ENCODE measurements at regions not wholly inside any gene's neighbourhood (a gene's known extent, or its start where the extent isn't known, plus 50 kb on each side); places are given as distances from the start of the nearest gene placed in this dataset.

DNA sequence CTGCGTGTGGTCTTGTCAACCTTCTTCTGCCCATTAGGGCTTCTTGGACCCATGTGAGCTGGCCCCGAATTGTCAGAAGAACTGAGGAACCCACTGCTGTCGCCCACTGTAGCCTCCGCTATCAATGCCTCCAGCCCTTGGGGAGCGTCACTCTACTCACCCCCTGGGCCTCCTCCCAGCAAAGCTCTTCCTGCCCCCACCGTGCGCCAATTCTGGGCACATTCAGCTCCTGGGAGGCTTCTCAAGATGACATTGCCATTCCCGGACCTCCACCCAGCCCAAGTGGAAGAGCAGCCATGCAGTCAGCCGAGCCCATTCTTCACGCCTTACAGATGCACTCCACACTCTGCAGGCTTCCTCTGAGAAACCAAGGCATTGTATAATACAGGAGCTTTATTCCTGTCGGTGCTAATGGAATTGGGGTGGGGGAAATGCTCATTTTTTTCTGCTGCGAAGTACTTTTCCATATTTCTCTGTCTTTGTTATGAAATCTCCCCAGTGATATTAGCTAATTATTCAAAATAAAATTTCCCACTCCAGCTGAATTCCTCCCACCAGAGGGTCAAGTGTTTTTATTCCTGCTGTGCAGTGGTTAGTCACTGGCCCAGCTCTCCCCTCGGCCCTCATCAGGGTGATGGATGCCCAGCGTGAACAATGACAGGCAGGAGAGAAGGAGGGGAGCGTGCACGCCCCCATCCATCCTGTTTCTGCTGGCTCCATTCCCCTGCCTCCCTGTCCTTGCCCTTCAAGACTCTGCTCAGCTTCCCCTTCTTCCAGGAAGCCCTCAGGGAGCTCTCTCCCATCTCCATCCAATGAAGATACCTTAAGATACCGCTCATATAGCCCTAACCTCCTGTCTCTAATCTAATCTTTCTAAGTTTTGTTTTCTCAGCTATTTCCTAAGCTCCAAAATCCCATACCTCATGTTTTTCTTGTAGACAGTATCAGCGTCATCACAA is 87.7 kb downstream of the C16orf95 start:
- no peak for DNase-seq (ENCODE audit: low spot score)

DNA sequence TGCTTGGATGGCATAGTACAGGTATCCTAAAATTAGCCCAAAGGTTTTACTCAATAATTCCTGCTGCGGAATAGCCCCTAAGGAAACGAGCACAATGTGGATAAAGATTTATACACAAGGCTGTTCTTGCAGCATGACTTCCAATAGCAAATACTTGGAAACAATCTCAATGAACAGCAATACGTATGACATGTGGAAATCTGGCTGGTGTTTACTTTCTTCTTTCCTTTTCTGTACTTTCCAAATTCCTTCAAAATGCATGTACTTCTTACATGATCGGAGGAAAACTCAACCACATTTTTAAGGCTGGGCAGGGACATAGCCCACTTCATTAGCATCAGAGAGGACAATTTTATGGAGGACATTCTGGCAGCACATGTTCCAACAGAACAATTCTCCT is 86.6 kb downstream of the C16orf95 start:
- DNase-seq (ENCODE audit: low spot score), result no peak

- DNase-seq (ENCODE audit: low spot score), result no peak
Observed at GRCh38 chr16:87231295-87231694, 85.9 kb downstream of the C16orf95 start.

GRCh38 chr16:87231911-87232310 is 85.3 kb downstream of the C16orf95 start:
- no peak for DNase-seq (ENCODE audit: low spot score)

- DNase-seq (ENCODE audit: low spot score), result no peak
Observed at GRCh38 chr16:87233928-87234327, 83.3 kb downstream of the C16orf95 start.

DNA sequence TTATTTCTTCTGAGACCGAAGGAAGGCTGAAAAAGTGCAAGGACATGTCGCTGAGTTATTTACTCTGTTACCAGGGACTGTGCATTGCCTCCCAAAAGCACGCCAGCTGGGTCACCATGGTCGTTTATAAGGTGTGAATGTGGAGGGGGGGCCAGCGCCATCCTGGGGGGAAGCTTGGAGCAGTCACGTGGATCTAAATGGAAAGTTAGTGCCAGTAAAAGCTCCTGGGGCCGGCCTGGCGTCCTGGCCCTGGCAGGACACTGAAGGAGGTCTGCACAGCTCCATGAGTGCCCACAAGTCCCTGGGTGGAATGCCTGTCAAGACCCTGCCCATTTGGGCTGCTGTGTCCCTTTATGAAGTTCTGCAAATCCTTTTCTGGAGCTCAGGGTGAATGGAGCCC is 82.6 kb downstream of the C16orf95 start:
- DNase-seq (ENCODE audit: low spot score), result no peak

- DNase-seq (ENCODE audit: low spot score), result no peak
Observed at GRCh38 chr16:87235810-87236515, 81.2 kb downstream of the C16orf95 start.

GRCh38 chr16:87236516-87237115 is 80.6 kb downstream of the C16orf95 start:
- no peak for DNase-seq (ENCODE audit: low spot score)

DNA sequence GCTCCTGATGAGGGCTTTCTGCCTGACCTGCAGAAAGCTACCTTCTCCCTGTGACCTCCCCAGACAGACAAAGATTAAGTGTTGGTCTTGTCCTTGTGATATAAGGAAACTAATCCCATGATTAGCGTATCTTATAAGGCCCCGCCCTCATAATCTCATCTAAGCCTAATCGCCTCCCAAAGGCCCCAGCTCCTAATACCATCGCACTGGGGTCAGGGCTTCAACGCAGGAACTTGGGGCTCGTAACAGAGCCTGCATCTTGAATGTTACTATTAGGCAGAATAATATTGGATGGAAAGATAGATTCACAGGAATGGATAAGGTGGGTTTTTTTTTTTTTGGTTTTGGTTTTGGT is 78.9 kb downstream of the C16orf95 start:
- no peak for DNase-seq (ENCODE audit: low spot score)

GRCh38 chr16:87239545-87239944 is 77.6 kb downstream of the C16orf95 start:
- no peak for DNase-seq (ENCODE audit: low spot score)

GRCh38 chr16:87240211-87241136 is 76.7 kb downstream of the C16orf95 start:
- no peak for DNase-seq (ENCODE audit: low spot score)

DNA sequence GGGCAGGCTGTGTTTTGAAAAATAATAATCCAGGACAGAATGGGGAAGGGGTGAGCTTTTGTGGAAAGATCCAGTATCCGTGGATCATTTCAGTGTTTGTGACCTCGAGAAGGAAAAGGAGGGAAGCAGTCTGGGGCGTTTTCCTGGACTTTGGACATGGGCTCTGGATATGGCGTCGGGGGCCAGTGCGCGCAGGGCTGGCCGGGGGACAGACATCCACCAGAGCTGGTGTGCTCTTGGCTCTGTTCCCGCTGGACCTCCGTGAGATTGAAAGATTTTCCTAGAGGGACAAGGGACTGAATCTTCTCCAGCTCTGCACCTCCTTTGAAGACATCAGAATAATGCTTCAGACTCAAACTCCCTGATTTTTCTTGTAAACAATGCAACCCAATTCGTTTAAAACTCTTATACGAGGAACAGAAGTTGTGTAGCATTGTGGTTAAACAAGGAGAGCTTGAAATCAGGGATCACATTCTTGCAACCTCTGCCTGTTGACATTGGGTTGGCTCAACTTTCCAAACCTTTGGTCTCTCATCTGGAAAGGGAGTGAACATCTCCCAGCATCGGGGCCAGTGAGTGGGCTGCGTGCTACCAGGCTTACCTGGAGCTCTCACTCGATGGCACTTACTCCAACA is 75.9 kb downstream of the C16orf95 start:
- peak; percentile 42 for DNase-seq (ENCODE audit: low spot score)

- DNase-seq (ENCODE audit: low spot score), result no peak
Observed at GRCh38 chr16:87243478-87243877, 73.7 kb downstream of the C16orf95 start.

DNA sequence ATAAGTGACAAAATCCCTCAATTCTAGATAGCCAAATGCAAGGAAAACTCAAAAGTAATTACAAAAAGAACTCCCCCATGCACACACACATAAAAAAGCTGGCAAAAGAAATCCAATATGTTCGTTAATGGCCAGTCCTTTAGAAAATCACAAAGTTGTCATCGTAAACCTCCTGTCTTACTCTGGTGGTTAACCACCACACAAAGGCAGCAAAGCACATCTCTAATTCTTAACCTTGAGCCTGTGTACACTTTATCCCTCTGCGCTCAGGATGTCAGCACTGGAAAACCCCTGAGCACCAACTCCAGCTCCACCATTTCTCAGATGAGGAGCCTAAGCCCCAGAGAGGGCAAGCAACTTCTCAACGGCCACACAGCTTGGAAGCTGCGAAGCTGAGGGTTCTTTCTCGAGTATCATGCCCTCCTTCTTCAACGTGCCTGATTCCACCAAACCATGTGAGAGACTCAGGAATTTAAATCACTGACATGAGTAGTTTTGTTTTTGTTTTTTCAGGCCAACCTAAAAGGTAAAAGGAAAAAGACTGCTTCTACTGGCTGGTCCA is 72.5 kb downstream of the C16orf95 start:
- no peak for DNase-seq (ENCODE audit: low spot score)

GRCh38 chr16:87245511-87245910 is 71.7 kb downstream of the C16orf95 start:
- no peak for DNase-seq (ENCODE audit: low spot score)

DNA sequence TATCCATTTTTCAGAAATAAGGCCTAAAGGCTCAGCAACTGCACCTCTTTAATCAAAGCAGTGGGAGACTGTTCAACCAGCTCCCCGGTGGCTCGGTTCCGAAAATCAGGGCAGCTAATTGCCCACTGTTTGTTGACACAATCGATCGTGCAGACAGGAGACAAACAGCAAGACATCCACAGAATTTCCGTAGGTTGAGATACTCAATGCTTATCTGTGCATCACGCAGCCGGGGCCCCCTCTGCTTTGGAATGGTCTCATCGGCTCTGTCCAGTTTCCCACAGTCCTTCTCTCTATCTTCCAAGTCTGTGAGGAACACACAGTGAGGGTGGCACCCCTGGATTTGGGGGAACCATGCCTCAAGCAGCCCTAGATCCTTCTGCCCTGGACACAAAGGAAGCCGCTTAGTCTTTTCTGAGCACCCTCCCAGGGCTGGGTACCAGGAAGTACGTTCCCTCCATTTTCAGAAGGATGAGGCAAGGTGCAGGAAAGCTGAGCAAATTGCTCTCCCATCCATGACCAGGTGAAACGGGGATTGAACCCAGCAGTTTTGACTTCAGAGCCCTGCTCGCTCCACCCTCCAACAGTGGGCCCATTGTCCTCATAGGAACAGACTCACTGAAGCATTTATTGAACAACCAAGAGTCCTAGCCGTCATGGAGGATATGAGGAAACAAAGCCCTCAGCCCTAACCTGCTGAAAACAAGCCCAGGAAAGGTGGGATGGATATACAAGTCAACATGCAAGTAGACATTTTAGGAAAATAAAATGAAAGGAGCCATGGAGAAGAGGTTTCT is 70.7 kb downstream of the C16orf95 start:
- DNase-seq (ENCODE audit: low spot score), result peak; percentile 51

- DNase-seq (ENCODE audit: low spot score), result no peak
Observed at GRCh38 chr16:87248714-87249113, 68.5 kb downstream of the C16orf95 start.

DNA sequence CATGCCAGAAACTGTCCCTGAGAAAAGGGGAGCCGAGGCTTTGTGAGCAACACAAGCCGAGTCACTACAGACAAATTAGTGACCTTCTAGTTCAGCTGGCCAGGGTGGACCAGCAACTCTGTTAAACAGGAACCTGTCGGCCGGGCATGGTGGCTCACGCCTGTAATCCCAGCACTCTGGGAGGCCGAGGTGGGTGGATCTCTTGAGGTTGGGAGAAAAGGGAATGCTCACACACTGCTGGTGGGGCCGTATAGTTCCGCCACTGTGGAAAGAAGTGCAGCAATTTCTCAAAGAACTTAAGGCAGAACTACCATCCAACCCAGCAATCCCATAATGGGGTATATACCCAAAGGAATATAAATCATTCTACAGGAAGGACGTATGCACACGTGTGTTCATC is 67.8 kb downstream of the C16orf95 start:
- no peak for DNase-seq (ENCODE audit: low spot score)

DNA sequence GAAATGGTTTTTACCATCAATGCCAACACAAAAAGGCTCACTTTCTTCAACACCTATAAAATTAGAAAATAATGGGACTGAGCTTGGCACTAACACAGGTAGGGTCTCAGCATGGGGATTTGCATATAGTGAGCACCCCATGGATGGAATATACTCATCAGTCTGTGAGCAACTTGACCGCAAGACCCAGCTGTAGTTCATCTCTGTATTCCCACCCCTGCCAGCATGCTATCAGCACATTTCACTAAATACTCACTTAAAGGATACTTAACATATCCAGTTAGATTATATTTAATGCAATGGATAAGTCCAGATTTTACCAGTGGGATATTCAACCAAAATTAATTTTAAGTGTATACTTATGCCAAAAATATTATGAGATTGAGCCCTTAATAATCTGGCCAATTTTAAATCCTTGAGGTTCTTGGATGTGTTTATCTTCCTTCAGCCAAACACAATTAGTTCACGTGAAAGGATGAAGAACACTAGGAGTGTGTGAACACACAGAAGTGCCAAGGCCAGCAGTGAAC is 66.7 kb downstream of the C16orf95 start:
- DNase-seq (ENCODE audit: low spot score), result no peak
